ENCODE measurements at regions not wholly inside any gene's neighbourhood (a gene's known extent, or its start where the extent isn't known, plus 50 kb on each side); places are given as distances from the start of the nearest gene placed in this dataset.
A peak's percentile ranks its signal among the peaks of the same experiment; 100 is the strongest.
"Not testable (repeated sequence)": the region's sequence is repeated elsewhere in the genome, so short reads cannot be mapped to it uniquely, and the experiment has no call there.

GRCh38 chr13:63853816-63854215 is 2438.2 kb upstream of the PCDH20 start:
- Mint-ChIP-seq H3K9me3 (no peaks in the 10 kb centered on the region), H3K27ac (no peak overlapping the region), H3K27me3 (no peaks in the 10 kb centered on the region), H3K36me3 (no peaks in the 10 kb centered on the region), H3K4me3 (no peak overlapping the region), H3K4me1 (no peaks in the 10 kb centered on the region)
- CTCF ChIA-PET = no interaction called here
- DNase-seq = no peak

GRCh38 chr13:63851526-63851925 is 2435.9 kb upstream of the PCDH20 start:
- Mint-ChIP-seq H3K9me3 (no peaks in the 10 kb centered on the region), H3K4me3 (no peak overlapping the region), H3K27ac (no peak overlapping the region), H3K4me1 (no peaks in the 10 kb centered on the region), H3K27me3 (no peaks in the 10 kb centered on the region), H3K36me3 (no peaks in the 10 kb centered on the region)
- CTCF ChIA-PET = no interaction called here
- no peak for DNase-seq

DNA sequence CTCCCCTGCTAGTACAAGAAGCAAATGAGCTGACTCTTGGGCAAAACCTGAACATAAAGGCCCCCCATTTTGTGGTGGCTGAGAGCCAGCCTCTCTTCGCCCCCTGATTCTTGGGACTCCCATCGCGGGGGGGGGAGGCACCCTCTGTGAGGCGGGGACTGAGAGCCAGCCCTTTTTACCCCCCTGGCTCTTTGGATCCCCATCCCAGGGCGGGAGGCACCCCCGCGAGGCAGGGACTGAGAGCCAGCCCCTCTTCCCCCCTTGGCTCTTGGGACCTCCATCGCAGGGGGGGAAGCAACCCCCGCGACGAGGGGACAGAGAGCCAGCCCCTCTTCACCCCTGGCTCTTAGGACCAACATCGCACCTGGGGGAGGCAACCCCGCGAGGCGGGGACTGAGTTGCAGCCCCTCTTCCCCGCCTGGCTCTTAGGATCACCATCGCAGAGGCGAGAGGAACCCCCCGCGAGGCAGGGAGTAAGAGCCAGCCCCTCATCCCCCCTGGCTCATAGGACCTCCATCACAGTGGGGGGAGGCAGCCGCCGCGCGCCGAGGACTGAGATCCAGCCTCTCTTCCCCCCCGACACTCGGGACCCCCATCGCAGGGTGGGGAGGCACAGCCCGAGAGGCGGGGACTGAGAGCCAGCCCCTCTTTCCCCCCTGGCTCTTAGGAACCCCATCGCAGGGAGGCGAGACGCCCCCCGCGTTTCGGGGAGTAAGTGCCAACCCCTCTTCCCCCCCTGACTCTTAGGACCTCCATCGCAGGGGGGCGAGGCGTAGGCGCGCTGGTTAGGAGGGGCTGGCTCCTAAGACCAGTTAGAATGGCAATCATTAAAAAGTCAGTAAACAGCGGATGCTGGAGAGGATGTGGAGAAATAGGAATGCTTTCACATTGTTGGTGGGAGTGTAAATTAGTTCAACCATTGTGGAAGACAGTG is 2428.4 kb upstream of the PCDH20 start:
- Mint-ChIP-seq H3K27me3 (no peaks in the 10 kb centered on the region), H3K9me3 (peaks cover 14% of the 10 kb centered on the region), H3K4me3 (no peak overlapping the region), H3K27ac (no peak overlapping the region), H3K4me1 (no peaks in the 10 kb centered on the region), H3K36me3 (no peaks in the 10 kb centered on the region)
- DNase-seq = no peak
- CTCF ChIA-PET = no interaction called here

- Mint-ChIP-seq H3K27ac (no peak overlapping the region), H3K4me3 (no peak overlapping the region), H3K27me3 (no peaks in the 10 kb centered on the region), H3K36me3 (no peaks in the 10 kb centered on the region), H3K9me3 (peaks cover 16% of the 10 kb centered on the region), H3K4me1 (no peaks in the 10 kb centered on the region)
- no peak for DNase-seq
- CTCF ChIA-PET = no interaction called here
These were observed 2426.5 kb upstream of the PCDH20 start for GRCh38 chr13:63842102-63842501.

- Mint-ChIP-seq H3K4me3 (no peak overlapping the region), H3K36me3 (no peaks in the 10 kb centered on the region), H3K4me1 (no peaks in the 10 kb centered on the region), H3K27me3 (no peaks in the 10 kb centered on the region), H3K9me3 (peaks cover 16% of the 10 kb centered on the region), H3K27ac (peak overlapping the region; percentile 24)
- no peak for DNase-seq
- CTCF ChIA-PET = no interaction called here
These were observed 2425.1 kb upstream of the PCDH20 start for GRCh38 chr13:63840551-63841421.

- CTCF ChIA-PET = no interaction called here
- H3K4me1 Mint-ChIP-seq = no peaks in the 10 kb centered on the region
- DNase-seq = no peak
- H3K4me3 Mint-ChIP-seq = no peak overlapping the region
- H3K36me3 Mint-ChIP-seq = no peaks in the 10 kb centered on the region
- H3K27ac Mint-ChIP-seq = no peak overlapping the region
- H3K27me3 Mint-ChIP-seq = no peaks in the 10 kb centered on the region
- H3K9me3 Mint-ChIP-seq = peaks cover 16% of the 10 kb centered on the region
These were observed 2422.9 kb upstream of the PCDH20 start for GRCh38 chr13:63838366-63839110.

GRCh38 chr13:63837701-63838100 is 2422.1 kb upstream of the PCDH20 start:
- H3K36me3 Mint-ChIP-seq, H3K4me3 Mint-ChIP-seq, H3K27ac Mint-ChIP-seq, CTCF ChIA-PET, DNase-seq, H3K27me3 Mint-ChIP-seq, H3K4me1 Mint-ChIP-seq: not testable (repeated sequence)
- H3K9me3 Mint-ChIP-seq = peaks cover 12% of the 10 kb centered on the region

DNA sequence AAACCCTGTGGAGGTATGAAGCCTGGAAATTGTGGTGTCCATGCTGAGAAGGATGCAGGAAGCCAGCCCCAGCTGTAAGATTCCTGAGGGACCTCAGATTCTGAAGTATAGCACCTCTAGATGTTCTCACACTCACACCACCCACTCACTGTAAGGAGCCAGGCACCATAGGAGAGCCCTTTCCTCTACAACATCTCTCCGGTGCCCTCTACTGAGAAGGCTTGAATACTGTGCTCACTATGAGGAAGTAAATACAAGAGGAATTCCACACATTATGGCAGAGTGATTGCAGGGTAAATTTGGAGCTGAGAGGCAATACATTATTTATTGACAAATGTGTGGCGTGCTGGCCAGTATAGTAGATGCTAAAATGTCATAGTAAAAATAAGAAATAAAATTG is 2414.0 kb upstream of the PCDH20 start:
- H3K36me3 Mint-ChIP-seq, H3K4me3 Mint-ChIP-seq, H3K27ac Mint-ChIP-seq, H3K9me3 Mint-ChIP-seq, CTCF ChIA-PET, DNase-seq, H3K4me1 Mint-ChIP-seq, H3K27me3 Mint-ChIP-seq: not testable (repeated sequence)

- H3K36me3 Mint-ChIP-seq, H3K4me1 Mint-ChIP-seq, DNase-seq, H3K9me3 Mint-ChIP-seq, H3K4me3 Mint-ChIP-seq, H3K27me3 Mint-ChIP-seq, H3K27ac Mint-ChIP-seq, CTCF ChIA-PET: not testable (repeated sequence)
These were observed 2406.1 kb upstream of the PCDH20 start for GRCh38 chr13:63821785-63822184.

GRCh38 chr13:63811428-63812004 is 2395.9 kb upstream of the PCDH20 start:
- H3K4me1 Mint-ChIP-seq, H3K9me3 Mint-ChIP-seq, H3K36me3 Mint-ChIP-seq, DNase-seq, H3K4me3 Mint-ChIP-seq, H3K27ac Mint-ChIP-seq, CTCF ChIA-PET, H3K27me3 Mint-ChIP-seq: not testable (repeated sequence)

DNA sequence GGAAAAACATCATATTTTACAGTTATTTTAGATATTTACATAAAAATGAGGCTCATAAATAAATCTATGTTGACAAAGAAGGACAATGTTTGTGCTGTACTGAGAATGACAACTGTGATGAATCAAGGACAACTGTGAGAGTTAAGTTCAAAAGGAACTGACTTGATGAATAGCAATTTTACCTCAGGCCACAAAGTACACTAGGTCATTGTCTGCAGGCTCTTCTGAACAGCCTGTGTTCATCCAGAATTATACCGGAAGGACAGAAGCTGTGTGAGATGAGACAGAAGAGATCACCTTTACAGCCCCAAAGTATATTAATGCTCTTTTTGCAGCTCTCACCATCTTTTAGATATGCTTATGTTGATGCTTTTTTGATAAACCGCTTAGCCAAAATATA is 2375.5 kb upstream of the PCDH20 start:
- H3K27ac Mint-ChIP-seq, CTCF ChIA-PET, H3K27me3 Mint-ChIP-seq, DNase-seq, H3K4me1 Mint-ChIP-seq, H3K36me3 Mint-ChIP-seq, H3K4me3 Mint-ChIP-seq, H3K9me3 Mint-ChIP-seq: not testable (repeated sequence)

GRCh38 chr13:63774133-63774532 is 2358.5 kb upstream of the PCDH20 start:
- no peak overlapping the region for H3K27ac Mint-ChIP-seq
- CTCF ChIA-PET = no interaction called here
- no peaks in the 10 kb centered on the region for H3K27me3 Mint-ChIP-seq
- DNase-seq = no peak
- no peaks in the 10 kb centered on the region for H3K4me1 Mint-ChIP-seq
- peaks cover 4% of the 10 kb centered on the region for H3K9me3 Mint-ChIP-seq
- no peak overlapping the region for H3K4me3 Mint-ChIP-seq
- H3K36me3 Mint-ChIP-seq = no peaks in the 10 kb centered on the region

DNA sequence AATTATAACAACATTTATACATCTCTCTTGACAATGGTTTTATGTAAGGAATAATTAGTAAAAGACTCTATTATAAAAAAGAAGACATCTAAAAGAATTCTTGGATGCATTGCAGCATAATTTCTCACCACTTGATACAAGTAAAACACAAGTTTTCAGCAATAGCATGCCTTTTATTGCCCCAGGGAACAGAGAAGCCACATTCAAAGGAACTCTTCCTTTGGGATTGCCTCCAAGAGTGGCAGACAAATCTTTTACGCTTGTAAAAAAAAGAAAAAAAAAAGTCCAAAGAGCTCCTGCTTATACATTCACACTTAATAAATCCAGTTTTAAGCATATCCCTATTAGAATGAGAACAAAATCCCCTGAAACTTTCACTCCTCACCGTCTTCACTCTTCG is 2357.8 kb upstream of the PCDH20 start:
- Mint-ChIP-seq H3K4me3 (no peak overlapping the region), H3K36me3 (no peaks in the 10 kb centered on the region), H3K27me3 (no peaks in the 10 kb centered on the region), H3K4me1 (no peaks in the 10 kb centered on the region), H3K27ac (no peak overlapping the region), H3K9me3 (peaks cover 4% of the 10 kb centered on the region)
- DNase-seq = no peak
- CTCF ChIA-PET = no interaction called here

GRCh38 chr13:63757683-63758082 is 2342.0 kb upstream of the PCDH20 start:
- H3K4me1 Mint-ChIP-seq, H3K27me3 Mint-ChIP-seq, H3K9me3 Mint-ChIP-seq, H3K4me3 Mint-ChIP-seq, H3K36me3 Mint-ChIP-seq, CTCF ChIA-PET, DNase-seq, H3K27ac Mint-ChIP-seq: not testable (repeated sequence)

Measured in activated naive CD4-positive, alpha-beta T cell treated with anti-CD3 and anti-CD28 coated beads, Interleukin-2, amount 10 ng/mL, durations not matched to agents 7 days and 5 days (primary cell).